NCI-H146 (cell line): ENCODE measurements at regions not wholly inside any gene's neighbourhood (a gene's known extent, or its start where the extent isn't known, plus 50 kb on each side); places are given as distances from the start of the nearest gene placed in this dataset.
"Not testable (repeated sequence)": the region's sequence is repeated elsewhere in the genome, so short reads cannot be mapped to it uniquely, and the experiment has no call there.

ENCODE experiments used
- DNase-seq: peaks from one replicate; lab custom pipeline; 2025; lab: John Stamatoyannopoulos, UW

GRCh38 chr4:124053872-124054538 is 657.4 kb downstream of the SPRY1 start:
- no peak for DNase-seq

- no peak for DNase-seq
Measured at GRCh38 chr4:124055336-124055735, 657.2 kb downstream of the ANKRD50 start.

- no peak for DNase-seq
Measured at GRCh38 chr4:124055896-124056295, 656.6 kb downstream of the ANKRD50 start.

GRCh38 chr4:124060261-124060918 is 652.1 kb downstream of the ANKRD50 start:
- DNase-seq, result no peak

- DNase-seq, result no peak
Measured at GRCh38 chr4:124061413-124061812, 651.1 kb downstream of the ANKRD50 start.

- no peak for DNase-seq
Measured at GRCh38 chr4:124065422-124065821, 647.1 kb downstream of the ANKRD50 start.

- no peak for DNase-seq
Measured at GRCh38 chr4:124065936-124066335, 646.6 kb downstream of the ANKRD50 start.

GRCh38 chr4:124066595-124066994 is 645.9 kb downstream of the ANKRD50 start:
- no peak for DNase-seq

GRCh38 chr4:124067046-124067445 is 645.5 kb downstream of the ANKRD50 start:
- DNase-seq, result no peak

GRCh38 chr4:124070688-124071484 is 641.6 kb downstream of the ANKRD50 start:
- DNase-seq, result no peak

GRCh38 chr4:124075276-124075675 is 637.3 kb downstream of the ANKRD50 start:
- DNase-seq, result not testable (repeated sequence)

- DNase-seq, result no peak
Measured at GRCh38 chr4:124079174-124079780, 633.3 kb downstream of the ANKRD50 start.

- DNase-seq, result no peak
Measured at GRCh38 chr4:124083711-124084110, 628.8 kb downstream of the ANKRD50 start.

- DNase-seq, result no peak
Measured at GRCh38 chr4:124085561-124086180, 626.9 kb downstream of the ANKRD50 start.

- no peak for DNase-seq
Measured at GRCh38 chr4:124090021-124090420, 622.5 kb downstream of the ANKRD50 start.

- DNase-seq, result no peak
Measured at GRCh38 chr4:124092101-124092500, 620.4 kb downstream of the ANKRD50 start.

GRCh38 chr4:124092541-124092984 is 620.0 kb downstream of the ANKRD50 start:
- DNase-seq, result no peak

- no peak for DNase-seq
Measured at GRCh38 chr4:124095621-124096020, 616.9 kb downstream of the ANKRD50 start.

- no peak for DNase-seq
Measured at GRCh38 chr4:124096290-124096689, 616.2 kb downstream of the ANKRD50 start.

- DNase-seq, result no peak
Measured at GRCh38 chr4:124097447-124097846, 615.1 kb downstream of the ANKRD50 start.

GRCh38 chr4:124104101-124104500 is 608.4 kb downstream of the ANKRD50 start:
- DNase-seq, result no peak

GRCh38 chr4:124104628-124105027 is 607.9 kb downstream of the ANKRD50 start:
- DNase-seq, result no peak
